GM12891 (cell line): ENCODE measurements at regions not wholly inside any gene's neighbourhood (a gene's known extent, or its start where the extent isn't known, plus 50 kb on each side); places are given as distances from the start of the nearest gene placed in this dataset.

Source experiments
- POLR2A ChIP-seq: IDR thresholded peaks from 2 replicates; pipeline ENCODE4 v1.6.1; 2011; ENCODE audit warnings: low read depth, low read length, control low read depth
- POLR2AphosphoS5 ChIP-seq: IDR thresholded peaks from 2 replicates; pipeline ENCODE4 v1.6.1; 2011; ENCODE audit warnings: low read depth, low read length, control low read depth
- POU2F2 ChIP-seq: IDR thresholded peaks from 2 replicates; pipeline ENCODE4 v1.6.1; 2011; ENCODE audit warnings: low read depth, mild to moderate bottlenecking, control low read depth, low read length, moderate library complexity
- TAF1 ChIP-seq: IDR thresholded peaks from 2 replicates; pipeline ENCODE4 v1.6.1; 2011; ENCODE audit warnings: low read depth, low read length, control low read depth

DNA sequence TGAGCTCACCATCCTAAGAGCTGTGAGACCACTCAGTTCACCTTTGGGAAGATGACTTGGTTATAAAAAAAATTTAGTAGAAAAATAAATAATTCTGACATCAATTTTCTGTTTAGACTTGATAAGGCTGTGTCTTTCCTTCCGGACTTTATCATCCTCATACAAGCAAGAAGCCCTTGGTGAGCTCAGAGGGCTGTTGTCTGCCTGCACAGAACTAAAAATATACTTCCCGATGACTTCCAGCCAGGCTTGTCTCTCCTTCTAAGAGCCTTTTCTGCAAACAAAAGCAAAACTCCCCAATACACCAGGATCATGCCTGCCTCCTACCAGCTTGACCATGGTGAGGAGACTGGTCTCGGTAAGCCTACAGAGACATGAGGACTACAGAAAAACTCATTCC lies 58.3 kb upstream of the PHOX2B start:
- TF ChIP-seq POLR2A (no peak), TAF1 (no peak), POLR2AphosphoS5 (no peak), POU2F2 (no peak)
